Uterus (tissue), 2 donors: ENCODE measurements at regions not wholly inside any gene's neighbourhood (a gene's known extent, or its start where the extent isn't known, plus 50 kb on each side); places are given as distances from the start of the nearest gene placed in this dataset.

ENCODE experiments used
- POLR2A ChIP-seq, 2 donors: fragments of 450-650 bp; IDR thresholded peaks; one replicate each; pipeline ENCODE4 v1.6.1; 2016; ENCODE audit warnings: antibody characterized with exemption in 2 of 2, mild to moderate bottlenecking in 1 of 2, moderate library complexity in 1 of 2
- TF ChIP-seq, protein P1 (sequence below), 4 experiments: fragments of 200-600 bp in 2 of 4; fragments of 450-650 bp in 2 of 4; sonication (generic) in 2 of 4; IDR thresholded peaks; one replicate each; pipeline ENCODE4 v1.5.1; 2016 to 2019; ENCODE audit warnings: antibody characterized with exemption in 4 of 4, mild to moderate bottlenecking in 2 of 4, moderate library complexity in 1 of 4

GRCh38 chr18:62634979-62635630 is 80.2 kb upstream of the PHLPP1 start:
- TF ChIP-seq, protein P1, sequence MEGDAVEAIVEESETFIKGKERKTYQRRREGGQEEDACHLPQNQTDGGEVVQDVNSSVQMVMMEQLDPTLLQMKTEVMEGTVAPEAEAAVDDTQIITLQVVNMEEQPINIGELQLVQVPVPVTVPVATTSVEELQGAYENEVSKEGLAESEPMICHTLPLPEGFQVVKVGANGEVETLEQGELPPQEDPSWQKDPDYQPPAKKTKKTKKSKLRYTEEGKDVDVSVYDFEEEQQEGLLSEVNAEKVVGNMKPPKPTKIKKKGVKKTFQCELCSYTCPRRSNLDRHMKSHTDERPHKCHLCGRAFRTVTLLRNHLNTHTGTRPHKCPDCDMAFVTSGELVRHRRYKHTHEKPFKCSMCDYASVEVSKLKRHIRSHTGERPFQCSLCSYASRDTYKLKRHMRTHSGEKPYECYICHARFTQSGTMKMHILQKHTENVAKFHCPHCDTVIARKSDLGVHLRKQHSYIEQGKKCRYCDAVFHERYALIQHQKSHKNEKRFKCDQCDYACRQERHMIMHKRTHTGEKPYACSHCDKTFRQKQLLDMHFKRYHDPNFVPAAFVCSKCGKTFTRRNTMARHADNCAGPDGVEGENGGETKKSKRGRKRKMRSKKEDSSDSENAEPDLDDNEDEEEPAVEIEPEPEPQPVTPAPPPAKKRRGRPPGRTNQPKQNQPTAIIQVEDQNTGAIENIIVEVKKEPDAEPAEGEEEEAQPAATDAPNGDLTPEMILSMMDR (IDR thresholded peaks at IDR 0.05): no peak
- no peak for TF ChIP-seq POLR2A (IDR thresholded peaks at IDR 0.05)
